ENCODE measurements at regions not wholly inside any gene's neighbourhood (a gene's known extent, or its start where the extent isn't known, plus 50 kb on each side); places are given as distances from the start of the nearest gene placed in this dataset.

DNA sequence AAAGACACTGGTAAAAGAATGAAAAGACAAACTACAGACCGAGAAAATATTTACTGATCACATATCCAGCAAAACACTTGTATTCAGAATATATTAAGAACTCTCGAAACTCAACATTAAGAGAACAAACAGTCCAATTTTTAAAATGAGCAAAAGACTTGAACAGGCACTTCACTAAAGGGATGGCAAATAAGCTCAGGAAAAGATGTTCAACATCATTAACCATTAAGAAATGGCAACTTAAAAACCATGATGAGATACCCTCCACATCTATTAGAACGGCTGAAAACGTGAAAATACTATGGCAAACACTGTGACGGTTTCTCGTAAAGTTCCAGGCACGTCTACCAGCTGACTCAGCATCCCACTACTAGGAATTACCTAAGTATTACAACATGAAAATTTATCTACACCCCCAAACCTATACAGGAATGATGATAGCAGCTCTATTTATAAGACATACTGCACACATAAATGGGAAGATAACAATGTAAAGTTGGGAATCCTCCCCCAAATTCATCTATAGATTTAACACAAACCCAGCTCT lies 86.1 kb upstream of the PROK2 start:
- no peak overlapping the region for H3K27ac ChIP-seq
- CTCF ChIA-PET, result no interaction called here
- POLR2A ChIA-PET (ENCODE audit: low non-redundant PET), result no interaction called here
- DNase-seq (ENCODE audit: low spot score), result no peak
- TF ChIP-seq, protein P1, sequence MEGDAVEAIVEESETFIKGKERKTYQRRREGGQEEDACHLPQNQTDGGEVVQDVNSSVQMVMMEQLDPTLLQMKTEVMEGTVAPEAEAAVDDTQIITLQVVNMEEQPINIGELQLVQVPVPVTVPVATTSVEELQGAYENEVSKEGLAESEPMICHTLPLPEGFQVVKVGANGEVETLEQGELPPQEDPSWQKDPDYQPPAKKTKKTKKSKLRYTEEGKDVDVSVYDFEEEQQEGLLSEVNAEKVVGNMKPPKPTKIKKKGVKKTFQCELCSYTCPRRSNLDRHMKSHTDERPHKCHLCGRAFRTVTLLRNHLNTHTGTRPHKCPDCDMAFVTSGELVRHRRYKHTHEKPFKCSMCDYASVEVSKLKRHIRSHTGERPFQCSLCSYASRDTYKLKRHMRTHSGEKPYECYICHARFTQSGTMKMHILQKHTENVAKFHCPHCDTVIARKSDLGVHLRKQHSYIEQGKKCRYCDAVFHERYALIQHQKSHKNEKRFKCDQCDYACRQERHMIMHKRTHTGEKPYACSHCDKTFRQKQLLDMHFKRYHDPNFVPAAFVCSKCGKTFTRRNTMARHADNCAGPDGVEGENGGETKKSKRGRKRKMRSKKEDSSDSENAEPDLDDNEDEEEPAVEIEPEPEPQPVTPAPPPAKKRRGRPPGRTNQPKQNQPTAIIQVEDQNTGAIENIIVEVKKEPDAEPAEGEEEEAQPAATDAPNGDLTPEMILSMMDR (conservative IDR thresholded peaks at IDR 0.05; ENCODE audit: low read depth), result no peak

DNA sequence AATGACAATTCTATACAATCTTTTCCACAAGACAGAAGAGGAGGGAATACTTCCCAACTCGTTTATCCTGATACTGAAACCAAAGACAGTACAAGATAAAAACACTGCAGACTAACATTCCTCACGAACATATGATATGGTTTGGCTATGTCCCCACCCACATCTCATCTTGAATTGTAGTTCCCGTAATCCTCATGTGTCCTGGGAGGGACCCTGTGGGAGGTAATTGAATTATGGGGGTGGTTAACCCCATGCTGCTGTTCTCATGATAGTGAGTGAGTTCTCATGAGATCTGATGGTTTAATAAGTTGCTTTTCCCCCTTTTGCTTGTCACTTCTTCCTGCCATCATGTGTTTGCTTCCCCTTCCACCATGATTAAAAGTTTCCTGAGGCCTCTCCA lies 83.9 kb upstream of the PROK2 start:
- no peak for DNase-seq (ENCODE audit: low spot score)
- POLR2A ChIA-PET (ENCODE audit: low non-redundant PET), result no interaction called here
- CTCF ChIA-PET, result no interaction called here
- TF ChIP-seq, protein P1 (conservative IDR thresholded peaks at IDR 0.05; ENCODE audit: low read depth), result no peak
- no peak overlapping the region for H3K27ac ChIP-seq

DNA sequence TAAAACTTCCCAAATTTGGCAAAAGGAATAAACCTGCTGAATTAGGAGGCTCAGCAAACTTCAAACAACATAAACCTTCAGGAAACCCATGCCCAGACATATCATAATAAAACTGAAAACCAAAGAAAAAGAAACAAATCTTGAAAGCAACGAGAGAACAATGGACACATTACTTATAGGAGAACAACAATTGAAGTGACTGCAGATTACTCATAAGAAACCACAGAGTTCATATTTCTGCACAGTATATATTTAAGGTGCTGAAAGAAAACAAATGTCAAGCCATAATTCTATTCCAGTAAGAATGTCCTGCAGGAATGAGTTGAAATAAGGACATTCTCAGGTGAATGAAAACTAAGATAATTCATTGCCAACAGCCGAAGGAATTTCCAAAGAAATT lies 80.8 kb upstream of the PROK2 start:
- CTCF ChIA-PET, result no interaction called here

DNA sequence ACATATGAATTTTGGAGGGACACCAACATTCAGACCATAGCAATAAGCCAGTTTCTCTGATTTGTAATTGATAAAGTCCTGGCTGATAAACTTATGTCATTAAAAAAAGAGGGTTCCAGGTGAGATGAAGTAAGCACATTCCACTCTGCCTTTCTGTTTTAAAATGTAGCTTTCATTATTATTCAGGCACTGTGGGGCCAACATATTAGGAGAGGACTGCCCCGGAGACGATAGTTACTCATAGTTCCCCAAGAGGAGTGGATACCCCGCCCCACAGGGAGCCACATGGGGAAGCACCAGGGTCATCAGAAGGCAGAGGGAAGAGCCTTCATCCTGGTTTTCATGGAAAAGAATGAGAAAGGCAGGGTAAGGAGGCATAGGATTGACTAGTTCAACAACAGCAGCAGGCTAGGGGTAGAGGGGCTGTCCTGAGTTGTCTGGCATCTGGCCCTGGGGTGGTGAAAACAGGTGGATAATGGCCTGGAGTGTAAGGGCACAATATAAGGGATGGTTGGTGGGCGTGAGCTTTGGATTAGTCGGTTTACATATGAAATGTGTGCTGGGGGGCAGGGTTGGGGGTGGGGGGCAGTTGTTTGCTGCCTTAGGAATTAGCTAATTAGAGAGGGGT lies 78.7 kb upstream of the PROK2 start:
- TF ChIP-seq, protein P1 (conservative IDR thresholded peaks at IDR 0.05; ENCODE audit: low read depth), result no peak
- DNase-seq (ENCODE audit: low spot score), result no peak
- CTCF ChIA-PET, result no interaction called here
- H3K27ac ChIP-seq, result no peak overlapping the region
- POLR2A ChIA-PET (ENCODE audit: low non-redundant PET), result no interaction called here

More for the DNA sequence above, 80.8 kb upstream of the PROK2 start:
- POLR2A ChIA-PET (ENCODE audit: low non-redundant PET), result no interaction called here
- no peak for DNase-seq (ENCODE audit: low spot score)
- TF ChIP-seq, protein P1 (conservative IDR thresholded peaks at IDR 0.05; ENCODE audit: low read depth), result no peak
- no peak overlapping the region for H3K27ac ChIP-seq

DNA sequence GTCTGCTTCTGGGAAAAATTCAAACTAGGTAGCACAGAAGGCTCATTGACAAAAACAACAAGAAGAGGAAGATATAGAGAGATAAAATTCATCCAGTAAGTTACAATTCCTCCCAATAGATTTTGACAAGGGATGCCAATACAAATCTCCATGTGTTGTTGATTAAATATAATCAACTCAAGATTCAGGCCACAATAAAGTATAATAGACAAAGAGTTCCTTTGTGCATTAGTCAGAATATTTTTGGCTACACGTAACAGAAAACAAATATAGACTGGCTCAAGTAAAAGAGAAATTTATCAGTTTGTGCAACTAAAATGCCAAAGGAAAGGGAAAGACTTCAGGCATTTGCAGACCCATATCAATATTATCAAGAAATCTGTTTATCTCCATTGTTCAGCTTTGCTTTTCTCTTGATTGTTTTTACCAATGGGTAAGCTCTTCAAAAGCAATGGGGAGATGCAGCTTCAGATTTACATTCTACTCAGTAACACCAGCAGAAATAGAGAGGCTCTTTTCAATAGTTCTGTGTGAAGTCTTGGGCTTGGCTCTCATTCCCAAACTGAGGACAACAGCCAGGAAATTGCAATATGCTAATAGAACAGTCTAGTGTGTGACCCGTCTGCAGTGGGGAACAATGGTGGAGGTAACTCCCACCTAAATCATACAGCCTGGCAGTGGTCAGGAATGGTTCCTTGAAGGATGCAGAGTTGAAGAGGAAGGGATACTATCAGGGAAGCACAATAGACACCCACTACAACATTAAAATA lies 77.6 kb upstream of the PROK2 start:
- ChIA-PET POLR2A (ENCODE audit: low non-redundant PET) (no interaction called here), CTCF (no interaction called here)
- no peak for DNase-seq (ENCODE audit: low spot score)
- no peak overlapping the region for H3K27ac ChIP-seq
- TF ChIP-seq, protein P1 (conservative IDR thresholded peaks at IDR 0.05; ENCODE audit: low read depth), result no peak

DNA sequence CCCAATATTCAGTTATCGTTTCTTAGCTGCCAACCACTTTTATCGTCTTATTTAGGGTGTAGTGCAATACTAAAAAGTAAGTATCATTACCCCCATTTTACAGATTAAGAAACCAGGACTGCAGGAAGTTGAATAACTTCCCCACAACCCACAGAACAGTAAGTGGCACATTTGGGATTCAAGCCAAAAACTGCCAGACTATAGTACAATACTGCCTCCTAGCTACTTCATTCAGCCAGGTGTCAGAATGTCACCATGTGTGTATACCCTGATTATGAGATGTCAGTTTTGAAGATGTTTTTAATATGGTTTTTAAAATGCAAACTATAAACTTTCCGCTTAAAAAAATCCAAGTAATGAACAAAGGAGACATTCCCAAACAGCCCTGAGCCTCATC lies 74.2 kb upstream of the PROK2 start:
- TF ChIP-seq, protein P1 (conservative IDR thresholded peaks at IDR 0.05; ENCODE audit: low read depth), result no peak
- H3K27ac ChIP-seq, result no peak overlapping the region
- ChIA-PET POLR2A (ENCODE audit: low non-redundant PET) (no interaction called here), CTCF (no interaction called here)
- DNase-seq (ENCODE audit: low spot score), result no peak
